Stimulated activated CD8-positive, alpha-beta memory T cell treated with anti-CD3 and anti-CD28 coated beads, Interleukin-15, amount 100 ng/mL, for 24 hours (primary cell): ENCODE measurements at regions not wholly inside any gene's neighbourhood (a gene's known extent, or its start where the extent isn't known, plus 50 kb on each side); places are given as distances from the start of the nearest gene placed in this dataset.

Experiments used
- DNase-seq: peaks from one replicate; pipeline ENCODE4 v3.0.0-alpha.2; 2020; ENCODE audit warnings: low read depth

DNA sequence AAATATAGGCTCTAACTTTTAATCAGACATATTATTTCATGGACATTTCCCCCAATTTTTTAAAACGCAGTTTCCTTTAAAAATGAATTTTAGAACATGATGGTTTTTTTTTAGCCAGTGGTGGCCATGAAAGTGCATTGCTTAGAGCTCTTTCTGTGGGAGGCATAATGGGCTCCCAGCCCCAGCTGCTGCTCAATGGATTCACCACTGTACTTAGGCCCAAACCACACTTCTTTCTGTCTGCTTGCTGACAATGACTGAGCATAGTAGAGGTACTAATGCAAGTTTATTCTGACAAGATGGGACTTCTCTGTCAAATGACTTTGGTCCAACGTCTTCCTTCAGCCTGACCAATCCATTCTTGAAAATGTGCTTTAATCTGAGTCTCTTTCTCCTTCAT is 400.2 kb upstream of the GRIA3 start:
- DNase-seq: no peak

- DNase-seq: no peak
Measured at GRCh38 chrX:122787231-122787630, 396.8 kb upstream of the GRIA3 start.

DNA sequence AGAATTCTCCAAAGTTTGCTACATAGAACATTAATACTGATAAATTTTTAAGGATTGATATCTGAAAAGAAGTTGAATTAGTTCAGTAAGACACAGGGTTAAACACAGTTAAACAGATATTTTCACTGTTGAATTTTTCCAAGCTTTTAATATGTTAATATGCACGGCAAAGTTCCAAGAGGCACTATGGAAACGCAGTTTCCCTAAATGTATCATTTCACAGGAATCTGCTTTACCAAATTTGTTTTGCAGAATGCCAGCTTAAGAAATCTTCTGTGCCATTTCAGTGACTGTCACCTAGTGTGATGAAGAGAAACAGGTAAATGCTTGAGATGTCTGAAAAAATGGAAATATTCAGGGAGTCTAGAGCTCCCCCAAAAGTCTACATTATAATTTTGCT is 395.9 kb upstream of the GRIA3 start:
- no peak for DNase-seq

DNA sequence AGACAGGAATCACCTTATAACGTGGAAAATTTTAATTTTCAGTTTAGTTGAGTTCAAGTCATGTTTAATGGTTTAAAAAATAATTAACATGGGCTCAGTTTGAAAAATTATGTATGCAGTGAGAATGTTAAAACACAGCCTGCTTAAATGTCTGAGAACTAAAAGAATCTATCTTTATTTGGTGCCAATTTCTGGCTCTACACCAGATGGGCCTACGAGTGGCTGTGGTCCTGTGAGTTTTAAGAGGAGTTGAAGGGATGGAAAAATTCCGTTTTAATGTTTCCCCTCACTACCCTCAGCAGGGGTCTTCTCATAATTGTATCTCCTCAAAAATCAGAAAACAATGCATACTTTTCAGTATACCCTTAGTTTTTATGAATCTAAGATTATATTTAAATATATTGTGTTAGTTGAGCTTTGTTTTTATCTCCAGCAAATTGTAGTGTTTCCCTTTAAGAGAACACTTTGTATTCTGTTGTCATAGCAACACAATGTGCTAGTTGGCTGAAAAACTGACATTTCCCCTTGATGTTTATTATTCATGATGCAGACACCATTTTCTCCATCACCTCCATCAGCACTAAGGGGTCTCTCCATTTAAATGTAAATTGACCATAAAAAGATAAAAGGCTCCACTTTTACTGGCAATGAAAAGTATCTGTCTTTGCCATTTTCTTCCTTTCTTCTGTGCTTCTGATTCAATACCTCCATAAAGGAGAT is 393.5 kb upstream of the GRIA3 start:
- no peak for DNase-seq

GRCh38 chrX:122813876-122814275 is 370.2 kb upstream of the GRIA3 start:
- no peak for DNase-seq

GRCh38 chrX:122816288-122816687 is 367.8 kb upstream of the GRIA3 start:
- no peak for DNase-seq

- DNase-seq: no peak
Measured at GRCh38 chrX:122817321-122817955, 366.6 kb upstream of the GRIA3 start.

DNA sequence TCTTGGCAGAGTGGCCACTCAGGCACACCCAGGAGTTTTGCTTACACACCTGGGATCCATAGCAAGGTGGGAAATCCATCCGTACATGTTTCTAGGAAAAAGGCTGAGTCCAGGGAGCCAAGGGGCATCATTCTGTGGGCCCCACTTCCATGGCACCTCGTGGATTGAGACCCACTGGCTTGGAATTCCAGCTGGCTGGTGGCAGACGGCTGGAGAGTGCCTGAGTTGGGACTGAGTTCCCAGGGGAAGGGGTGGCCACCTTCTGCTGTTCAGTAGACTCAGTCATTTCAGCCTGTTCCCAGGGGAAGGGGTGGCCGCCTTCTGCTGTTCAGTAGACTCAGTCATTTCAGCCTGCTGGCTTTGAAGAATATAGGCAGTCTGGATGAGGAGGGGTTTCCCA is 366.0 kb upstream of the GRIA3 start:
- DNase-seq: no peak

DNA sequence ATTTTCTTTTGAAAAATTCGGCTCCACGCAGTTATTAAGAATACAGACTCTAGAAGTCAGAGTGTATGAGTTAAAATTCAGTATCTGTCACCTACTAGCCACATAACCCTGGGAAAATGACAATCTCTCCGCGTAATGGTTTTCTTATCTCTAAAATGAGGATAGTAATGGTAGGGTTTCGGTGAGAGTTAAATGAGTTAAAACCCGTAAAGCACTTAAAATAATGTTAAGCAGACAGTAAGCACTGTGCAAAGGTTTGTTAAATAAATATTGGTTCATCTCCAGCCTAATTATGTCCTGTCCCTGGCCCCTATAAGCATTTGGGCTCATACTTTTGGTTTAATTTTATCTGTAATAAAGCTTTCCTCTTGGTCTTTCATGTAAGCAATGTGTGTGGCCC is 350.8 kb upstream of the GRIA3 start:
- DNase-seq: no peak

GRCh38 chrX:122835886-122836285 is 348.2 kb upstream of the GRIA3 start:
- DNase-seq: no peak

- DNase-seq: no peak
Measured at GRCh38 chrX:122850326-122850725, 333.8 kb upstream of the GRIA3 start.

GRCh38 chrX:122856205-122856604 is 327.9 kb upstream of the GRIA3 start:
- no peak for DNase-seq

- no peak for DNase-seq
Measured at GRCh38 chrX:122857734-122858133, 326.3 kb upstream of the GRIA3 start.

DNA sequence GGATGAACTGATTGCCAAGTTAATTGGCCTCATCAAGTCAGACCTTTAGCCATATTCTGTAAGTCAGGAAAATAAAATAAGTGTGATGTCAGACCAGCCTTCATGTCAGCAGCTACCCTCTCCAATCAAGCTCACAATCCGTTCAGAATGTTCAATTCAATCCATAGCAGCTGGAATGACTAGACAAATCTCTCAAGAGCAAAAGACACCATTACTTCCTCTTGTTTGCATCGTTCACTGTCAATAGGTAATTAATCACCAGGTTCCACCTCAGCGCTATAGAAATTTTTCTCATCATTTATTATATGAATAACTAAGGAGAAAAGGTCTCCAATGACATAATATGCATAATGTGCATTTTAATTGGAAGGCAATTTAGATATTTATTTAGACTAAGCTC is 321.0 kb upstream of the GRIA3 start:
- no peak for DNase-seq

DNA sequence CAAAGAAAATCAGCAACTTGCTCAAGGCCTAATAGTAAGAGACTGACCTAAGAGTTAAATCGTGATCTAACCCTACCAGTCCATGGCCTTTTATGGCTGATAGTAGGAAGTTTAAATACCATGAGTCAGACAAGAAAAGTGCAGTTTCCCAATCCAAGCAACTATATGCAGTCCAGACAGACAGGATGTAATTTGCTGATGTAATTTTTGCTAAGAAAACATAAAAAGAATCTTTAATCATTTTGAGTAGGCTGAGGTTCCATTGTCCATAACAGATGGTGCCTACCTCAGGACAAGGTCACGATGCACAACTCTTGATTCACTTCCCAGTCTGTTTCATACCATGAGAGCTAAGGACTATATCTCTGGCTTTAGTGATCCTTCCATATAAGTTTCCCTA is 317.5 kb upstream of the GRIA3 start:
- DNase-seq: no peak

- no peak for DNase-seq
Measured at GRCh38 chrX:122868631-122869030, 315.4 kb upstream of the GRIA3 start.

GRCh38 chrX:122869171-122869570 is 314.9 kb upstream of the GRIA3 start:
- DNase-seq: no peak

- DNase-seq: no peak
Measured at GRCh38 chrX:122878269-122878668, 305.8 kb upstream of the GRIA3 start.

DNA sequence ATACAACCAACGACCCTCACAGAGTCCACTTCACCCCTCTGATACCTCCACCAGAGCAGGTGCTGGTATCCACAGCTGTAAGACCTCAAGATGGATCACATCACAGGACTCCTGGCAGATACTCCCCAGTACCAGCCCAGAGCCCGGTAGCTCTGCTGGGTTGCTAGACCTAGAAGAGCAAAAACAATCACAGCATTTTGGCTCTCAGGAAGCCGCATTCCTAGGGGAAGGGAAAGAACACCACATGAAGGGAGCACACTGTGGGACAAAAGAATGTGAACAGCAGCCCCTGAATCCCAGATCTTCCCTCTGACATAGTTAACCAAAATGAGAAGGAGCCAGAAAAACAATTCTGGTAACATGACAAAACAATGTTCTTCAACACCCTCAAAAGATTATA is 303.1 kb upstream of the GRIA3 start:
- DNase-seq: no peak

- no peak for DNase-seq
Measured at GRCh38 chrX:122890729-122891128, 293.3 kb upstream of the GRIA3 start.

- no peak for DNase-seq
Measured at GRCh38 chrX:122906726-122907125, 277.4 kb upstream of the GRIA3 start.

- no peak for DNase-seq
Measured at GRCh38 chrX:122907375-122907774, 276.7 kb upstream of the GRIA3 start.

GRCh38 chrX:122910697-122911096 is 273.4 kb upstream of the GRIA3 start:
- DNase-seq: no peak

GRCh38 chrX:122913134-122913533 is 270.9 kb upstream of the GRIA3 start:
- no peak for DNase-seq
